Esophagus (tissue), 2 donors: ENCODE measurements at regions not wholly inside any gene's neighbourhood (a gene's known extent, or its start where the extent isn't known, plus 50 kb on each side); places are given as distances from the start of the nearest gene placed in this dataset.

Source experiments
- H3K27ac ChIP-seq, 2 donors: one replicate each; pipeline ENCODE4 v1.5.1; 2013; ENCODE audit warnings: low read depth in 2 of 2, mild to moderate bottlenecking in 2 of 2, inconsistent platforms in 1 of 2, low read length in 1 of 2, moderate library complexity in 1 of 2
- H3K27me3 ChIP-seq, 2 donors: one replicate each; pipeline ENCODE4 v1.6.1; 2013; ENCODE audit warnings: low read length in 2 of 2, control low read depth in 1 of 2, mild to moderate bottlenecking in 1 of 2; ENCODE audit not compliant: insufficient read depth in 2 of 2, control insufficient read depth in 1 of 2
- H3K36me3 ChIP-seq, 2 donors: one replicate each; pipeline ENCODE4 v1.6.1; 2013; ENCODE audit warnings: low read length in 1 of 2; ENCODE audit not compliant: control insufficient read depth in 2 of 2, insufficient read depth in 2 of 2
- H3K4me1 ChIP-seq, 2 donors: one replicate each; pipeline ENCODE4 v1.6.1; 2013; ENCODE audit warnings: low read length in 1 of 2; ENCODE audit not compliant: control insufficient read depth in 2 of 2, insufficient read depth in 2 of 2
- H3K4me3 ChIP-seq, 2 donors: one replicate each; pipeline ENCODE4 v1.5.1; 2013; ENCODE audit warnings: low read length in 2 of 2, mild to moderate bottlenecking in 2 of 2, low read depth in 1 of 2, moderate library complexity in 1 of 2
- H3K9me3 ChIP-seq, 2 donors: one replicate each; pipeline ENCODE4 v1.6.1; 2013; ENCODE audit warnings: mild to moderate bottlenecking in 2 of 2, low read depth in 1 of 2, low read length in 1 of 2, moderate library complexity in 1 of 2; ENCODE audit not compliant: control insufficient read depth in 2 of 2, insufficient read depth in 1 of 2
- WGBS, 2 donors: extraction: QIAGEN DNeasy Blood & Tissue Kit; methylation state at CpG; one replicate each; pipeline ENCODE4 v1.1.7; 2013; 5-methylcytosine and 5-hydroxymethylcytosine counted together
- donor health status: healthy with polysubstance abuse.
- donor health status: Bipolar disorder and iron deficiency.

DNA sequence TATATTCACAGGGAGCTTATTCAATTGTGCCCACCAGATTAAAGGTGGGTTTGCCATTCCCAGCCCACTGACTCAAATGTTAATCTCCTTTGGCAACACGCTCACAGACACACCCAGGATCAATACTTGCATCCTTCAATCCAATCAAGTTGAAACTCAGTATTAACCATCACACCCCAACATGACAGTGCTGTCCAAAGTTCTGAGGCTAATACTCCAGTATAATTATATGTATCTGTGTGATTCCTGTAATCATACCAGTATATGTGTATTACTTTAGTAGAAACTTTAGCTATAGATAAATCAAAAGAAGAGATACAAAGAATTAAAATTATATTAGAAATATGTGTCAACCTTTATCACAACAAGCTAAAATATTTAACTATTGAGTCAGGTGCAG lies 1166.0 kb downstream of the ZPLD1 start:
- WGBS, 2 donors, result 43 to 63% methylated on average over 1 of the region's 1 CpG

DNA sequence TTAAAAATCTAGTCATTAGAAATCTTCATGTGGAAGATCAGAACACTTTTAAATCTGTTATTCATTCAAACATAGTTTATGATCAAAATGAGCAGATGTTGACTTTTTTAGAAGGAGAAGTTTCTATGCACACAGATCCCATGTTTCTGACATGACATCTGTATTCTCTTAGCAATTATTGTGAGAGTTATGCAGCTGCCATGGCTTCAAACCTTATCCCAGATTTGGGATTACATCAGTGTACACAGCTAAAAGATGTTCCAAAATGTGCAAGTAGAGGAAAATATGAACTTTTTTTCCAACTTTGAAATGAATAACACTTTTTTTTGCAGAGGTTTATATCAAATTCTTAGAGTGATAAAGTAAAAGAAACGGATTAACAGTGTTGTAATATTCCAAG lies 1166.9 kb downstream of the ZPLD1 start:
- 45 to 62% methylated on average over 1 of the region's 1 CpG for WGBS, 2 donors
- H3K4me3 ChIP-seq, result no peak overlapping the region
- no peaks in the 10 kb centered on the region for H3K4me1 ChIP-seq
- no peaks in the 10 kb centered on the region for H3K27me3 ChIP-seq
- no peaks in the 10 kb centered on the region for H3K36me3 ChIP-seq
- H3K27ac ChIP-seq, result no peak overlapping the region
- peaks cover 4 to 10% of the 10 kb centered on the region in 2 donors for H3K9me3 ChIP-seq

More for the DNA sequence above, 1166.0 kb downstream of the ZPLD1 start:
- H3K4me3 ChIP-seq, result no peak overlapping the region
- H3K36me3 ChIP-seq, result no peaks in the 10 kb centered on the region
- H3K27me3 ChIP-seq, result no peaks in the 10 kb centered on the region
- peaks cover 4 to 10% of the 10 kb centered on the region in 2 donors for H3K9me3 ChIP-seq
- no peaks in the 10 kb centered on the region for H3K4me1 ChIP-seq
- H3K27ac ChIP-seq, result no peak overlapping the region

- Histone ChIP-seq H3K4me3 (no peak overlapping the region), H3K4me1 (no peaks in the 10 kb centered on the region), H3K27me3 (no peaks in the 10 kb centered on the region), H3K36me3 (no peaks in the 10 kb centered on the region), H3K9me3 (no peaks in the 10 kb centered on the region), H3K27ac (no peak overlapping the region)
- 77 to 80% methylated on average over 2 of the region's 2 CpGs for WGBS, 2 donors
Measured at GRCh38 chr3:103609472-103609871, 1174.7 kb downstream of the ZPLD1 start.

- Histone ChIP-seq H3K27ac (no peak overlapping the region), H3K4me3 (no peak overlapping the region), H3K4me1 (no peaks in the 10 kb centered on the region), H3K9me3 (no peaks in the 10 kb centered on the region), H3K36me3 (no peaks in the 10 kb centered on the region), H3K27me3 (no peaks in the 10 kb centered on the region)
- 86 to 88% methylated on average over 2 of the region's 2 CpGs for WGBS, 2 donors
Measured at GRCh38 chr3:103613397-103614156, 1178.8 kb downstream of the ZPLD1 start.

DNA sequence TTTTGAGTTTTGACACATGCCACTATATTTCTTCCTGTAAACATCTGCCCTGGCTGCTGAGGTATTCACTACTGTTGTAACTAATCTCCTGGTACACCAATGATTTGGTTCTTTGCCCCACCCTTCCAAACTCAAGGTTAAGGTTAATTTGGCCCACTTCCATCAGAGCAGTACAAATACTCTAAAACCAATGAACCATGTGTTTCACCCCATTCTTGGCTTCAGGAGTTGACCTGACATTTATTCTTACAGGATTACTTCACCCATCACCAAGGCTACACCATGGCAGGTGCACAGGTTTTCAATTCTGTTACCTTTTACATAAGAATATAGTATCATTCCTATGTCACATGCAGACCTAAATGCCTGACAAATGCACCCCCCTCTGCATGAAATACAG lies 1179.9 kb downstream of the ZPLD1 start:
- Histone ChIP-seq H3K9me3 (peaks cover 0 to 5% of the 10 kb centered on the region in 2 donors), H3K36me3 (no peaks in the 10 kb centered on the region), H3K27ac (no peak overlapping the region), H3K27me3 (no peaks in the 10 kb centered on the region), H3K4me3 (no peak overlapping the region), H3K4me1 (no peaks in the 10 kb centered on the region)

DNA sequence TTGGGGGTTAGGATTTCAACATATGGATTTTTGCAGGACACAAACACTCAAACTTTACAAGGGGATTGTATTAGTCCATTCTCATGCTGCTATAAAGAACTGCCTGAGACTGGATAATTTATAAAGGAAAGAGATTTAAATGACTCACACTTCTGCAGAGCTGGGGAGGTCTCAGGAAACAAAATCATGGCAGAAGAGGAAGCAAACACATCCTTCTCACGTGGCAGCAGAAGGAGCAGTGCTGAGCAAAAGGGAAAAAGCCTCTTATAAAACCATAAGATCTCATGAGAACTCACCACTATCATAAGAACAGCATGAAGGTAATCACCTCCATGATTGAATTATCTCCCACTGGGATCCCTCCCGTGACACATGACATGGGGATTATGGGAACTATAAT lies 1183.1 kb downstream of the ZPLD1 start:
- Histone ChIP-seq H3K4me3 (no peak overlapping the region), H3K9me3 (peaks cover 0 to 5% of the 10 kb centered on the region in 2 donors), H3K27ac (no peak overlapping the region), H3K4me1 (no peaks in the 10 kb centered on the region), H3K27me3 (no peaks in the 10 kb centered on the region), H3K36me3 (no peaks in the 10 kb centered on the region)
- 47 to 49% methylated on average over 2 of the region's 2 CpGs for WGBS, 2 donors

DNA sequence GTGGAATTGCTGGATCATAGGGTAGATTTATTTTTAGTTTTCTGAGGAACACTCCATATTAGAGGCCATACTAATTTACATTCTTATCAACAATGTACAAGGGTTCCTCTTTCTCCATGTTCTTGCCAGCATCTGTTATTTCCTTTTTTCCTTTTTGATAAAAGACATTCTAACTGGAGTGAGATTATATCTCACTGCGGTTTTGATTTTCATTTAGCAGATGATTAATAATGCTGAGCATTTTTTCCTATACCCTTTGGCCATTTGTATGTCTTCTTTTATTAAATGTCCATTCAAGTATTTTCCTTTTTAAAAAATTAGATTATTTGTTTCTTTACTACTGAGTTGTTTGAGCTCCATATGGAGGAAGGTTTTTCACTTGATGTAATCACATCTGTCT lies 1189.5 kb downstream of the ZPLD1 start:
- Histone ChIP-seq H3K4me3 (no peak overlapping the region), H3K27ac (no peak overlapping the region)
- WGBS, 2 donors, result 9 to 28% methylated on average over 1 of the region's 1 CpG

DNA sequence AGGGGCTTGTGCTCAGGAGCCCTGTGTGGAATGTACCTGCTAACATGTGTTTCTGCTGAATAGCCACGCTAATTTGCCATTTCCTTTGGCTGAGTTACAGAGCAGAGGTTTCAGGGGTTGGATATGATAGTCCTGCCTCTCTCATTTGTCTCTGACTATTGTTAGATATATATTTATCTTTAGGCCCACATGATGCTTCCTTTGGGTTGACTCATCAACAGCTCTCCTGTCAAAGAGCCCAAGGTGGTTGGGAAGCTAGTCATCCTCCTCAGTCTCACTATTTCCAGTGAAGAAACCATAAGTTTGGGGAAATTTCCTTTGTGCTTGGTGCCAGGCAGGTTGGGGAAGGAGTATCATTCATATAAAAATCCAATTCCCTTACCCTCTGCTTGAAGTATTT lies 1194.6 kb downstream of the ZPLD1 start:
- peaks cover 0 to 5% of the 10 kb centered on the region in 2 donors for H3K9me3 ChIP-seq

More for the DNA sequence above, 1189.5 kb downstream of the ZPLD1 start:
- H3K27me3 ChIP-seq, result no peaks in the 10 kb centered on the region
- H3K36me3 ChIP-seq, result no peaks in the 10 kb centered on the region
- no peaks in the 10 kb centered on the region for H3K9me3 ChIP-seq
- H3K4me1 ChIP-seq, result no peaks in the 10 kb centered on the region

GRCh38 chr3:103644450-103644849 lies 1209.6 kb downstream of the ZPLD1 start:
- Histone ChIP-seq H3K36me3 (no peaks in the 10 kb centered on the region), H3K4me3 (no peak overlapping the region), H3K4me1 (no peaks in the 10 kb centered on the region), H3K9me3 (no peaks in the 10 kb centered on the region), H3K27ac (no peak overlapping the region), H3K27me3 (no peaks in the 10 kb centered on the region)
- WGBS, 2 donors, result 53 to 55% methylated on average over 2 of the region's 2 CpGs

More for the DNA sequence above, 1194.6 kb downstream of the ZPLD1 start:
- H3K36me3 ChIP-seq, result no peaks in the 10 kb centered on the region
- H3K27me3 ChIP-seq, result no peaks in the 10 kb centered on the region
- H3K4me1 ChIP-seq, result no peaks in the 10 kb centered on the region
- WGBS, 2 donors, result 69 to 90% methylated on average over 1 of the region's 1 CpG
- H3K27ac ChIP-seq, result no peak overlapping the region
- no peak overlapping the region for H3K4me3 ChIP-seq

- H3K36me3 ChIP-seq, result no peaks in the 10 kb centered on the region
- 45 to 68% methylated on average over 1 of the region's 1 CpG for WGBS, 2 donors
- H3K27ac ChIP-seq, result no peak overlapping the region
- H3K4me3 ChIP-seq, result no peak overlapping the region
- H3K4me1 ChIP-seq, result no peaks in the 10 kb centered on the region
- no peaks in the 10 kb centered on the region for H3K9me3 ChIP-seq
- H3K27me3 ChIP-seq, result no peaks in the 10 kb centered on the region
Measured at GRCh38 chr3:103653996-103654395, 1219.2 kb downstream of the ZPLD1 start.
